Osteocyte (in vitro differentiated cells): ENCODE measurements at regions not wholly inside any gene's neighbourhood (a gene's known extent, or its start where the extent isn't known, plus 50 kb on each side); places are given as distances from the start of the nearest gene placed in this dataset.

ENCODE experiments used
- DNase-seq: peaks from one replicate; pipeline ENCODE4 v3.0.0; 2021; ENCODE audit warnings: mixed read lengths; ENCODE audit not compliant: unreplicated experiment; ENCODE audit errors: extremely low spot score
- H3K27ac Mint-ChIP-seq: one replicate; pipeline ENCODE4 v1.8.0; 2021; ENCODE audit warnings: mild to moderate bottlenecking, mixed read lengths; ENCODE audit not compliant: unreplicated experiment
- H3K27me3 Mint-ChIP-seq: one replicate; pipeline ENCODE4 v1.8.0; 2021; ENCODE audit warnings: mixed read lengths; ENCODE audit not compliant: unreplicated experiment
- H3K36me3 Mint-ChIP-seq: one replicate; pipeline ENCODE4 v1.8.0; 2021; ENCODE audit warnings: mixed read lengths; ENCODE audit not compliant: unreplicated experiment
- H3K4me1 Mint-ChIP-seq: one replicate; pipeline ENCODE4 v1.8.0; 2021; ENCODE audit warnings: mixed read lengths; ENCODE audit not compliant: unreplicated experiment
- H3K4me3 Mint-ChIP-seq: one replicate; pipeline ENCODE4 v1.8.0; 2021; ENCODE audit warnings: mild to moderate bottlenecking, moderate library complexity, mixed read lengths; ENCODE audit not compliant: unreplicated experiment
- H3K9me3 Mint-ChIP-seq: one replicate; pipeline ENCODE4 v1.8.0; 2021; ENCODE audit warnings: mixed read lengths; ENCODE audit not compliant: unreplicated experiment
- TF ChIP-seq, protein P1 (sequence below): fragments of 200-600 bp; sonication (generic); IDR thresholded peaks from 2 replicates; pipeline ENCODE4 v1.5.0; 2021; ENCODE audit warnings: antibody characterized with exemption, mild to moderate bottlenecking, moderate library complexity

GRCh38 chr1:71312545-71312944 is 231.7 kb upstream of the ZRANB2 start:
- no peak overlapping the region for H3K4me3 Mint-ChIP-seq
- no peak for DNase-seq
- TF ChIP-seq, protein P1, sequence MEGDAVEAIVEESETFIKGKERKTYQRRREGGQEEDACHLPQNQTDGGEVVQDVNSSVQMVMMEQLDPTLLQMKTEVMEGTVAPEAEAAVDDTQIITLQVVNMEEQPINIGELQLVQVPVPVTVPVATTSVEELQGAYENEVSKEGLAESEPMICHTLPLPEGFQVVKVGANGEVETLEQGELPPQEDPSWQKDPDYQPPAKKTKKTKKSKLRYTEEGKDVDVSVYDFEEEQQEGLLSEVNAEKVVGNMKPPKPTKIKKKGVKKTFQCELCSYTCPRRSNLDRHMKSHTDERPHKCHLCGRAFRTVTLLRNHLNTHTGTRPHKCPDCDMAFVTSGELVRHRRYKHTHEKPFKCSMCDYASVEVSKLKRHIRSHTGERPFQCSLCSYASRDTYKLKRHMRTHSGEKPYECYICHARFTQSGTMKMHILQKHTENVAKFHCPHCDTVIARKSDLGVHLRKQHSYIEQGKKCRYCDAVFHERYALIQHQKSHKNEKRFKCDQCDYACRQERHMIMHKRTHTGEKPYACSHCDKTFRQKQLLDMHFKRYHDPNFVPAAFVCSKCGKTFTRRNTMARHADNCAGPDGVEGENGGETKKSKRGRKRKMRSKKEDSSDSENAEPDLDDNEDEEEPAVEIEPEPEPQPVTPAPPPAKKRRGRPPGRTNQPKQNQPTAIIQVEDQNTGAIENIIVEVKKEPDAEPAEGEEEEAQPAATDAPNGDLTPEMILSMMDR, result no peak
- H3K27ac Mint-ChIP-seq, result no peak overlapping the region
- no peaks in the 10 kb centered on the region for H3K27me3 Mint-ChIP-seq
- peaks cover 11% of the 10 kb centered on the region for H3K9me3 Mint-ChIP-seq
- H3K36me3 Mint-ChIP-seq, result no peaks in the 10 kb centered on the region
- no peaks in the 10 kb centered on the region for H3K4me1 Mint-ChIP-seq

- DNase-seq, result no peak
- Mint-ChIP-seq H3K27me3 (no peaks in the 10 kb centered on the region), H3K36me3 (no peaks in the 10 kb centered on the region), H3K4me1 (no peaks in the 10 kb centered on the region), H3K4me3 (no peak overlapping the region), H3K9me3 (peaks cover 6% of the 10 kb centered on the region), H3K27ac (no peak overlapping the region)
- TF ChIP-seq, protein P1, result no peak
Observed at GRCh38 chr1:71311376-71311775, 230.5 kb upstream of the ZRANB2 start.

- Mint-ChIP-seq H3K4me1 (no peaks in the 10 kb centered on the region), H3K27ac (no peak overlapping the region), H3K4me3 (no peak overlapping the region), H3K27me3 (no peaks in the 10 kb centered on the region), H3K36me3 (no peaks in the 10 kb centered on the region), H3K9me3 (no peaks in the 10 kb centered on the region)
- TF ChIP-seq, protein P1, result no peak
- no peak for DNase-seq
Observed at GRCh38 chr1:71307451-71307850, 226.6 kb upstream of the ZRANB2 start.

DNA sequence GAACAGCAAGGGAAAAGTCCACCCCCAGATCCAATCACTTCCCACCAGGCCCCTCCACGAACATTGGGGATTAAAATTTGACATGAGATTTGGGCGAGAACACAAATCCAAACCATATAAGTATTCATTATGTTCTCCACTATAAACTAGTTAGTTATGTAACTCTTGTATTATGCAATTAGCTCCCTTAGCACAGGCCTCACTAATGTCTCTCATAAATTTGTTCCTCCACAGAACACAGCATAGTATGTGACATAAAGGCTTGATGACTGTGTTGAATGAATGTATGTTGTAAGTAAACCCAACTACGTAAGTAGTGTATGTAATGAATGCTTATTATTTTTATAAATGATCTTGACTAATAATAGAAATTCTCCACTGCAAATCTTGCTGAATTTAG is 223.3 kb upstream of the ZRANB2 start:
- TF ChIP-seq, protein P1, result no peak
- Mint-ChIP-seq H3K9me3 (no peaks in the 10 kb centered on the region), H3K4me3 (no peak overlapping the region), H3K4me1 (no peaks in the 10 kb centered on the region), H3K27me3 (no peaks in the 10 kb centered on the region), H3K36me3 (no peaks in the 10 kb centered on the region), H3K27ac (no peak overlapping the region)
- no peak for DNase-seq

DNA sequence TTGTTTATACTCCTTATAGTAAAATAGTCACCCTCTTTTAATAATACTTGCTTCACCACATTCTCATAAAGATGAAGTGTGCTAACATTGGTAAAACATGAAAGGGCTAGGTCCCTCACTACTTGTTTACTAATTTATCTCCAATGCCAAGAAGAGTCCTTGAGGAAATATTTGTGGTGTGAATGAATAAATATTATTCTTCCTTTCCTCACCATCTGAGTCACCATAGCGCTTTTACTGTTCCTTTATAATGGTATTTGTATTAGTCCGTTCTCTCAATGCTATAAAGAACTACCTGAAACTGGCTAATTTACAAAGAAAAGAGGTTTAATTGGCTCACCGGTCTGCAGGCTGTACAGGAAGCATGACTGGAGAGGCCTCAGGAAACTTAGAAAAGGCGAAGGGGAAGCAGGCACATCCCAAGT is 222.8 kb upstream of the ZRANB2 start:
- no peaks in the 10 kb centered on the region for H3K4me1 Mint-ChIP-seq
- H3K27ac Mint-ChIP-seq, result no peak overlapping the region
- H3K27me3 Mint-ChIP-seq, result no peaks in the 10 kb centered on the region
- DNase-seq, result no peak
- H3K36me3 Mint-ChIP-seq, result no peaks in the 10 kb centered on the region
- TF ChIP-seq, protein P1, result no peak
- no peak overlapping the region for H3K4me3 Mint-ChIP-seq
- no peaks in the 10 kb centered on the region for H3K9me3 Mint-ChIP-seq
